GM18951 (cell line): ENCODE measurements at regions not wholly inside any gene's neighbourhood (a gene's known extent, or its start where the extent isn't known, plus 50 kb on each side); places are given as distances from the start of the nearest gene placed in this dataset.

Experiments
- POLR2A ChIP-seq: IDR thresholded peaks from 4 replicates; pipeline ENCODE4 v1.6.1; 2011; ENCODE audit warnings: mild to moderate bottlenecking; ENCODE audit not compliant: insufficient read length, insufficient read depth; ENCODE audit errors: extremely low read depth
- in situ Hi-C: fragments of 300-500 bp; cut with MboI; formaldehyde crosslinking; loops from one replicate; pipeline ENCODE4 v1.12.0; 2022; ENCODE audit warnings: low sequenced_read_pairs, mixed read lengths, inconsistent platforms; ENCODE audit not compliant: unreplicated experiment

DNA sequence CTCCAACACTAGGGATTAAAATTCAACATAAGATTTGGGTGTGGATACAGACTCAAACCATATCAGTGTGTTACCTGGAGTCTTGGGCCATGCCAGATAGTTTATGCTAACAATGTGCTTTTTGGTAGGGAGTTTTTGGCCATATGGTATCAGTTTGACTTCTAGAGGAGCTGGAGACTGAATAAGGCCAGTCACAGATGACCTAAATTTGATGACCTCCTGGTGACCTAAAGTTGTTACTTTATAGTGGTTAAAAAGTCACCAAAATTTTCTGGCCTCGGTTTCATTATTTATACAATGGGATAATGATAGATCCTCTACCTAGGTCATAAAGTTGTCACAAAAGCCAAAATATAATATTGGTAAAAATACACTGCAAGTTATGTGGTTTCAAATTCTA, 877.1 kb downstream of the RAPGEF2 start:
- in situ Hi-C loops, result no loop called here
- no peak for TF ChIP-seq POLR2A

DNA sequence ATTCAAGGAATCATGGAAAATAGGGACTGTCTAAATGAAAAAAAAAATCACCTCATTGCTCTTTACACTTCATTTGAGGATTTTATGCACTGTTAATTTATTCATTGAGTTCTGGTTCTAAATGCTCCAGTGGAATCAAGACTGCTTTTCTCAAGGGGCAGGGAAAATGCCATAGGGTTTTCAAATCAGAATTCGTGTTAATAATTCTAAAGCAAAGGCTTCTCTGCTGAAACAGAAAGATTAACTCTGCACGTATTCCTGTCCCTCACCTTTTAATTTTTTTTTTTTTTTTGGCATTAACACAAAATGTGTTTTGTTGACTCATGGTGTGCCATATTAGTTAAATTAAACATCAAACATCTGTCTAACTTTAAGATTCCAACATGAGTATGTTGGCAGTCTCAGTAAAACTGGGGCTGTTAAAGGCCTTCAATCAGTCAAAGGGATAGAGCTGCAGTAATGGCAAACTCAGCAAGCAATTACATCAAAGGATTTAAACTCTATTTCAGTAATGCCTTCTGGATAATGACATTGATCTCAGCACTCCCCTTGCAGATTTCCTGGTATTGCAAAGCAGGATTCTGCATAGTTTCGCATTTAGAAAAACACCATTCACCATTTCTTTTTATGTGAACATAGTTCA, 878.1 kb downstream of the RAPGEF2 start:
- in situ Hi-C loops, result no loop called here
- TF ChIP-seq POLR2A, result no peak

DNA sequence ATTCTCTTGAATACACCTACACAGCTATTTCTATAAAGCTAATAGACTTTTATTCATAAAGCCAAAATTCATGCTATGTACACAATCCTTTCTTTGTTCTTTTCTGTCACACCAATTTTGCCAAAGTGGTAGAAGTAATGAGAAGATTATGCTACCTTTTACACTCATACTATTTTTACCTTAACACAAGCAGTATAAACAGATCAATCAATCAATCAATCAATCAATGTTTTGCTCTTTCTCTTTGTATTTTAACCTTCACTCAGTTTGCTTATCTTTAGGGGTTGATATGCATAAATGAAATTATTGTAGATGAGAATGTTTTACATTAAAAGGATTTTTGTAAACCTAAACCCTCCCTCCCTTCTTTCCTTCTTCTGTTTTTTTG, 878.6 kb downstream of the RAPGEF2 start:
- no peak for TF ChIP-seq POLR2A
- in situ Hi-C loops, result no loop called here

DNA sequence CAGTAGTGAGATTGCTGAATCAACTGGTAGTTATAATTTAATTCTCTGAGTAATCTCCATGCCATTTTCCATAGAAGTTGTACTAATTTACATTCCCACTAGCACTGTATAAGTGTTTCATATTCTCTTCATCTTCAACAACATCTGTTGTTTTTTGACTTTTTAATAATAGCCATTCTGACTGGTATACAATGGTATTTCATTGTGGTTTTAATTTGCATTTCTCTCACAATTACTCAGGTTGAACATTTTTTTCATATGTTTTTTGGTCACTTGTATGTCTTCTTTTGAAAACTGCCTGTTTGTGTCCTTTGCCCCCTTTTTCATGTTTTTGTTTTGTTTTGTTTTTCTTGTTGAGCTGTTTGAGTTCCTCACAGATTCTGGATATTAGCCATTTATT, 880.2 kb downstream of the RAPGEF2 start:
- in situ Hi-C loops, result no loop called here
- no peak for TF ChIP-seq POLR2A

DNA sequence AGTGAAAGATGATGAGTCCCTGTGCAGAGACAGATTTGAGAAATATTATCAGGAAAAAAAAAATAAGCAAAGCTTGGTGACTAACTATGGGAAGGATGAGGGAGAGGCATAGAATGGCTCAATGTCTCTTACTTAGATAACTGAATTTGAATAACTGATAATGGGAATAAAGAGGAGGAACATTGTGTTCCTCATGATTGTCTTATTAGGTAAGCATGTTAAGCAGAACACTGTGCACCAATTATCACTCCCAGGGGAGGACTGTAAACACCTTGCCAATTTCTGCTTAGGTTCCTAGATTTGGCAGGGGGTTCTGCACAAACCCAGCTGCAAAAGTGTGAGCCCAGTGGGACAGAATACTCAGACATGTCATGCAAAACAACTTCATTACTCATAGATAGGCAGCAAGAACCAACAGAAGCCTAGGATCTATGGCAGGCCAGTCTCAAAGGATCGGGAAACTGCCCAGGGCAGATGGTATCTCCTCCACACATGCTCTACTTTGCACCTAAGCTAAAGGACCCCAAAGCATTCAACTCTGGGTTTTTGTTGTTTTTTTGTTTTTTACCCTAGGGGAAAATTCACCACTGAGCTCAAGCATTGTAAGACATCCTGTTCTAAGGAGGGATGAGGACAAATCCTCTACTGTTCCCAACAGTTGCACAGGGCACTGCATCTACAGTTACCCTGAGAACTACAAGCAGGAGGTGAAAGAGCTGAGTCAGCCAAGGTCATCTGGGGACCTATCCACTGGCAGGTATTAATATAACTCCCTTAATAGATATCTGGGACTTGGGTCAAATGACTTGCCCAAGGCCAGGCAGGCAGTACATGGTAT, 907.0 kb downstream of the RAPGEF2 start:
- no peak for TF ChIP-seq POLR2A
- in situ Hi-C loops, result no loop called here

DNA sequence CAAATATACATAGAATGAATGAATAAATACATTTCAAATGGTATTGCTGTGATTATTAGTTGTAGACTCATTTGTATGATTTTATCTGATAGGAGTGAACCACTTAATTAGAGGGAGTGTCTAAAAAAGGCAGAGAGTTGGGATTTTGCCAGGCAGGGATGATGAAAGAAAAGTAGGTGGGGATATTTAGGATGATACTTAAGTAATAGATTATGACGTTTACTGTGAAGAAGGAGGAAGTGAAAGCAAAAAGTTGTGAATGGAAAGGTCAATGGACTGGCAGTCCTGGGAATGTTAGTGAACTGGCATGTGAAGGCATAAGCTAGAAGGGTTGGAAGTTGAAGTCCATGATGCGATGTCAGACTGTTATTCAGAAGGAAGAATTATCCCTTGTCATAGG, 917.1 kb downstream of the RAPGEF2 start:
- no peak for TF ChIP-seq POLR2A
- in situ Hi-C loops, result no loop called here

DNA sequence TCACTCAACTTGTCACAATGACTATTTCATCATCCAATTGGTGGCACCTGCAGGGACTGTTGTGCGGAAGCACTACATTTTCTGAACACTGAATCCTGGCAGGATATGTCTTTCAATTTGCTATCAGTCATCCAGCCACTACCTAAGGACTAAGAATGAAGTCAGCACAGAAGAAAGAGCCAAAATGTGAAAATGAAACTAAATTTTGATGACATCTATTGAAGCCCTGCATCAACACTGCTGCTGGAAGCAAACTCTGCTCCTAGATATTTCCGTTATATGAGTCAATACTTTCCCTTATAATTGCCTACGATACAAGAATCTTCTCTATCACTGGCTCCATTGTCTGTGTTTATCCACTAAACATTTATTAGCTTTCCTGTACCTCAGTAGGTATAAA, 917.9 kb downstream of the RAPGEF2 start:
- in situ Hi-C loops, result no loop called here
- TF ChIP-seq POLR2A, result no peak

DNA sequence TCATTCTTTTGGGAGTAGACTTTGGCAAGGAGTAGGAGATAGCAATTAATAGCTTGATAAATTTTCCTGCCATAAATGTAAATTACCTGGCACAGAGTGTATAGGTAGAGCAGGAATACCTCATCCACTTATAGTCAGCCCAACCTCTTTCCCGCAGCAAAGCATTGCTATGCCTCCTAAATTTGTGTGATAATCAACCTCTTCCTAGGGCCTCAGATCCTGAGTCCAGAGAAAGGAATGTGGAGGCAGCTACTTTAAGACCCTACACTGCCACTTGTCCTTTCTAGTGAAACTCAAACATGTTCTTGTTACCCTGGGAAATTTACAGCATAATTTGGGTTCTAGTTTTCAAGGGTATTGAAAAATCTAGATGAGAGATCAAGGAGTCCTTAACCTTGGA, 919.0 kb downstream of the RAPGEF2 start:
- in situ Hi-C loops, result no loop called here
- no peak for TF ChIP-seq POLR2A

DNA sequence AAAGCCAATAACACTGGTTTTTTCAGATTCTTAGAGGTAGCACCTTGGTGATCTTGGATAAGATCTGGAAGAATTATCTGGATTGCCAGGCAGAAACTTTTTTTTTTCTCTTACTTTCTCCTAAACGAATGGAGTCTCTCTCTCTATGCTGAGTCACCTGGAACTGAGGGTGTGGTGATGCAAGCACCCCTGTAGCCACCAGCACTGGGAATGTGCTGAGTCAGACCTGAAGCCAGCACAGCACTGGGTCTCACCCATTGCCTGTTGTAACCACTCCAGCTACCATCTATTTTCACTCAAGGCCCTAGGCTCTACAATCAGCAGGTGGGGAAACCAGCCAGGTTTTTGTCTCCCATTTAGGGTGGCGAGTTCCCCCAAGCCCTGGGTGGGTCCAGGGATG, 923.8 kb downstream of the RAPGEF2 start:
- no peak for TF ChIP-seq POLR2A
- in situ Hi-C loops, result no loop called here

DNA sequence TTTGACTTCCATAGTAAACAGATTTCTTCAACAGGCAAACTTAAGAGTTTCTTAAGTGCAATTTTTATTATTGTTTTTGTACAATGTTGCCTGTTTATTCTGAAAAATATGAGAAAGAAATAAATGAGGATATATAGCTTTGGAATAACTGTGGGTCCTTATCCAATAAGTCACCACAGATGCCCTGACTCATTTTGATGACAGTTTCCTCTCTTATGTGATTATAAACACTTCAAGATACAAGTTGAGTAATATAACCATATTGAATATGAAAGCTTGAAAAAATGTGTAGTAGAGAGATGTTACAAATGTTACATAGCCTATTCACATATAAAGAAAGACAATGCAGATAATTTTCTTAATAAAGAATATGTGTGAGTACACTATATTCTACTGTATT, 931.6 kb downstream of the RAPGEF2 start:
- no peak for TF ChIP-seq POLR2A
- in situ Hi-C loops, result no loop called here

DNA sequence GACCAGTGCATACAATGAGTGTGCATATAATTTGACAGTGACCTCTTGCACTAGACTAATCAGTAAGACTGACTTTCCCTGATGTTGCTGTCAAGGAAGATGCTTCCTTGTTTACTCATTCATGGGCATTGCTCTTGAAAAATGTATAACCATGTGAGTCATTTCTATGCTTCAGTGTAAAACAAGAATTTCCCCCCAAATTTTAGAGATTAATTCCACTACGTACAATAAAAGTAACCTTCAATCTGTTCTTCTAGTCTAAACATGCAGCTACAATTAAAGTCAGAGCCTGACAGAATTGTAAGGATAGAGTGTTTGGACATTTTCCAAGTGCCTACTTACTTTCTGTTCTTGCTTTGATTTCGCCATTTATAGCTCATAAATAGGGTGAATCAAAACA, 935.7 kb downstream of the RAPGEF2 start:
- in situ Hi-C loops, result no loop called here
- no peak for TF ChIP-seq POLR2A

DNA sequence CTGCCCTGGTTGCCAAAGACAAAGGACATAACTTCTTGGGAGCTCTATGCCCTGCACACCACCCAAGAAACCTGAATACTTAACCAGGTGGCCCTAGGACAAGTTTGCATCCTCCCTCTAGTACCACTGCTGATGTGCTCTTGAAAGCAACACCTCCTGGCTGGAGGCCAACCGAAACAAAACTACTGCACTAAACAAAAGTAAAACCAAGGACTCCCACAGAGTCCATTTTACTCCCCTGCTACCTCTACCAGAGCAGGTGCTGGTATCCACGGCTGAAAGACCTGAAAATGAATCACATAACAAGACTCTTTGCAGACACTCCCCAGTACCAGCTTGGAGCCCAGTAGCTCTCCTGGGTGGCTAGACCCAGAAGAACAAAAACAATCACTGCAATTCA, 941.8 kb downstream of the RAPGEF2 start:
- no peak for TF ChIP-seq POLR2A
- in situ Hi-C loops, result no loop called here

DNA sequence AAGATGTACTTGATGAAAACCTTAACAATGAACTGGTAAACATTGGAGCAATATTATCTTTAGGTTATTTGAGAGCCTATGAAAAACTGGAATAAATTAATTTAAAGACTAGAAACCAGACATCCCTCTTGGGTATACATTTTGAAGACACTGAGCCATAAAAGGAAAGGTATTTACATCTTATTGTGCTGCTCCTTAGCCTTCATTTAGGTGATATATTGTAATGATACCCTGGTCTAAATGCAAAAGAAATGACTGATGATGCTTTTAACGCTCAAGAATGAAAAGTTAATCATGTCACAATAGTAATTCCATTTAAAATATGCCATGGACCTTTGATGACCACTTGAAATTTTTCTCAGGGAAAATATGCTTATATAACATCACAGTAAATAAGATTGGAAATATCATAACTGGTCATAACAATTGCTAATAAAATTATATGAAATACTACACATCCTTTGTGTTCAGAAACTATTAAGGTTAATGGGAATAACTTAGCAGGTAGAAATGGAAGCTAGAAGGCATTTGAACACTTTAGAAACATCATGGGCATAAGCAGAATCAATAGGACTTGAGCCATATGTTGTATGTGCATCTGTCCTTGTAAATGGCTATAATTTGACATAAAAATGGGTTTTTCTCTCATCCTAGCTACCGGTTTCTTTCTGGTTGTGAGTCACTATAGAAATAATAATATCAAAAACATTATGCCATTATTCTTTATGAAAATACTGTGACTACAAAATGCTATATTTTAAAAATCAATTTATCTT, 979.7 kb downstream of the RAPGEF2 start:
- no peak for TF ChIP-seq POLR2A
- in situ Hi-C loops, result no loop called here

DNA sequence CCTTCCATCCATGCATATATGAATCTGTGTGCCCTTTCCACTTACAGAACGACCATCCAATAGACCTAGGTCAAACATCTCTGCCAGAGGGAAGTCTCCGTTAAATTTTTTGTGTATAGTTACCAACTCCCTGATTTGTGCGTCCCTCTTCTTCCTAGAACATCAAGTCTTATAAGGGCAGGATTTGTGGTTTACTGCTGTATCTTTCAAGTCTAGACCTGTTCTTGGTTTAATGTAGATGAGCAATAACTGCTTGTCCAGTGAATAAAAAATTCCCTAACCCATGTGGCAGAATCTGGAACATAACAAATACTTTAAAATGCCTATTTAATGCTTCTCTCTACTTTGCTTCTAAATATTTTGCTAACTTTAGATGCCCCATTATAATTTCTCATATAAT, 988.8 kb downstream of the RAPGEF2 start:
- in situ Hi-C loops, result no loop called here
- TF ChIP-seq POLR2A, result no peak

DNA sequence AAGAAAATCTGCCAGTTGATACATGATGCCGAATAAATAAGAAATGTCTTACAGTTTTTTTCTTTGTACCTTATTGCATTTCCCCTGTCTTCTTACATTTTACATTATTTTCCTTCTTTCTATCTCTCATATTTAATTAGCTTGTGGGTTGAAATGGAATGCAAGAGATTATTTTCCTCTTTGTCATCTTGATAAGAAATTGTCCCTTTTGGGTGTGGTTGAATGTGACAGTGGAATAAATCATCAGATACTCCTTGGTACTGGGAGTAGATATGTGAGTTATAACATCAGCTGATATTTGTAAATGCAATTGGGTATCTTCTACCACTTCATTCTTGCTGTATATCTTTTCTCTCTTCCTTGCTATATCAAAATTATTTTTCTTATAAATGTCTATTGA, 997.4 kb downstream of the RAPGEF2 start:
- no peak for TF ChIP-seq POLR2A
- in situ Hi-C loops, result no loop called here
